ENCODE measurements at regions not wholly inside any gene's neighbourhood (a gene's known extent, or its start where the extent isn't known, plus 50 kb on each side); places are given as distances from the start of the nearest gene placed in this dataset.
"Not testable (repeated sequence)": the region's sequence is repeated elsewhere in the genome, so short reads cannot be mapped to it uniquely, and the experiment has no call there.

DNA sequence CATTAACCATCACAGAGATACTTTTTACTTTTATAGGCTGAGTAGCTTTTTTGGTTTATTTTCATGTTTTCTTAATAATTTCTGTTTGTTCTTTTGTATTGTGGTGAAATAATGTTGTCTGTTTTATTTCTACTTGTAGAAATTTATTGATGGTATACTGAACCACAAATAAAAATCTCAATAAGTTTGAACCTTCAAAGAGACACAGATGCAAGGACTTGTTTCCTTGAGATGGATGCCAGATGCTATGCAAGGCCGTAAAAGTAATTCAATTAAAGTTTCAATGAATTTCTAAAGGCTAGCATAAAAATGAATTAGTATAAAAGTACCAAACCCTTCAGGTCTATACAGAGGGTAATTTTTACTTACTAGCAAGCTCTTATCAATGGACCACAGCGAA is 873.5 kb downstream of the TTLL7 start:
- in situ Hi-C loops (cut with MboI; ENCODE audit: low pct_unique_long_range_greater_than_20kb, low sequenced_read_pairs, unreplicated experiment): no loop called here

DNA sequence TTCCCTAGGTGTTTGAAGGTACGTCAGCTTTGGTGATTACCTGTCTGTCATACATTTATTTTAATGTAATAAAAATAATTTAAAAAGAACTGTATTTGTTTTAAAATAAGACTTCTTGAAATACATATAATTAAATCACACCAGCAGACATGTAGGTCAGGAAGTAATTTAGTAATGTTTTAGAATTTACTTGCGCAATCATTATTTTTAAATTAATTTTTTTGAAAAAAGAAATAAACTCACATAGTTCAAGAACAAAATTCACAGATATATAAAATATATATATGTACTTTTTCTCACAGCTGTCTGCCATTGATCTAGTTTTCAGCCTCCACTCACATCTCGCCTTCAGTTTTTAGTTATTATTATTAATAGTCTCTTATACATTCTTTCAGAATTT is 875.9 kb downstream of the TTLL7 start:
- TF ChIP-seq, protein P1, sequence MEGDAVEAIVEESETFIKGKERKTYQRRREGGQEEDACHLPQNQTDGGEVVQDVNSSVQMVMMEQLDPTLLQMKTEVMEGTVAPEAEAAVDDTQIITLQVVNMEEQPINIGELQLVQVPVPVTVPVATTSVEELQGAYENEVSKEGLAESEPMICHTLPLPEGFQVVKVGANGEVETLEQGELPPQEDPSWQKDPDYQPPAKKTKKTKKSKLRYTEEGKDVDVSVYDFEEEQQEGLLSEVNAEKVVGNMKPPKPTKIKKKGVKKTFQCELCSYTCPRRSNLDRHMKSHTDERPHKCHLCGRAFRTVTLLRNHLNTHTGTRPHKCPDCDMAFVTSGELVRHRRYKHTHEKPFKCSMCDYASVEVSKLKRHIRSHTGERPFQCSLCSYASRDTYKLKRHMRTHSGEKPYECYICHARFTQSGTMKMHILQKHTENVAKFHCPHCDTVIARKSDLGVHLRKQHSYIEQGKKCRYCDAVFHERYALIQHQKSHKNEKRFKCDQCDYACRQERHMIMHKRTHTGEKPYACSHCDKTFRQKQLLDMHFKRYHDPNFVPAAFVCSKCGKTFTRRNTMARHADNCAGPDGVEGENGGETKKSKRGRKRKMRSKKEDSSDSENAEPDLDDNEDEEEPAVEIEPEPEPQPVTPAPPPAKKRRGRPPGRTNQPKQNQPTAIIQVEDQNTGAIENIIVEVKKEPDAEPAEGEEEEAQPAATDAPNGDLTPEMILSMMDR (IDR thresholded peaks at IDR 0.05; ENCODE audit: extremely low read depth, insufficient read depth, missing control alignments): no peak
- no peak for DNase-seq (ENCODE audit: low spot score)
- in situ Hi-C loops (cut with MboI; ENCODE audit: low pct_unique_long_range_greater_than_20kb, low sequenced_read_pairs, unreplicated experiment): no loop called here

More for the DNA sequence above, 873.5 kb downstream of the TTLL7 start:
- DNase-seq (ENCODE audit: low spot score): no peak
- TF ChIP-seq, protein P1 (IDR thresholded peaks at IDR 0.05; ENCODE audit: extremely low read depth, insufficient read depth, missing control alignments): no peak

DNA sequence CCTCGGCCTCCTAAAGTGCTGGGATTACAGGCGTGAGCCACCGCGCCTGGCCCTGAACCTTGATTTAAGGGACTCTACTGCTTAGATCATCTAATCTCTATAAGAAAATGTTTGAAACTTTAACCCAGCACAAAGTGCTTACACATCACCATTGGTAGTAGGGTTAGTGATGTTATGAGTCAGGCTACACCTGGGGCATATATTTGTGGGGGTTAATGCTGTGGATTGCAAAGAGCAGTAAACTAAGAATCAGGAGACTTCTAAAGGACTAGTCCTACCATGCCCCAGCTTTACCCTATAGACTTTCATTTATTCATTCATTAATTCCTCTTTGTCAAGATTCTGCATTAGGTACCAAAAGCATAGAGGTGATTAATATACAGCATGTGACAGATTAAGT is 880.5 kb downstream of the TTLL7 start:
- TF ChIP-seq, protein P1 (IDR thresholded peaks at IDR 0.05; ENCODE audit: extremely low read depth, insufficient read depth, missing control alignments): no peak
- in situ Hi-C loops (cut with MboI; ENCODE audit: low pct_unique_long_range_greater_than_20kb, low sequenced_read_pairs, unreplicated experiment): no loop called here
- DNase-seq (ENCODE audit: low spot score): no peak

DNA sequence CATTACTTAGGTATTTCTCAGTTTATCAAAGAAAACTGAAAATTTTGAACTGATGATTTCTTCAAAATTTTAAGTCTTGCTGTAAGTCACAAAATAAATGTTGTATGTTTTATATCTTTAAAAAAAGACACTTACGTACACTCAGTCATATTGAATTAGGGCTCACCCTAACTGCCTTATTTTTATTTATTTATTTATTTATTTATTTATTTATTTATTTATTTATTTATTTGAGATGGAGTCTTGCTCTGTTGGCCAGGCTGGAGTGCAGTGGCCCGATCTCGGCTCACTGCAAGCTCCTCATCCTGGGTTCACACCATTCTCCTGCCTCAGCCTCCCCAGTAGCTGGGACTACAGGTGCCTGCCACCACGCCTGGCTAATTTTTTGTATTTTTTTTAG is 881.9 kb downstream of the TTLL7 start:
- DNase-seq (ENCODE audit: low spot score); in situ Hi-C loops (cut with MboI; ENCODE audit: low pct_unique_long_range_greater_than_20kb, low sequenced_read_pairs, unreplicated experiment): not testable (repeated sequence)

DNA sequence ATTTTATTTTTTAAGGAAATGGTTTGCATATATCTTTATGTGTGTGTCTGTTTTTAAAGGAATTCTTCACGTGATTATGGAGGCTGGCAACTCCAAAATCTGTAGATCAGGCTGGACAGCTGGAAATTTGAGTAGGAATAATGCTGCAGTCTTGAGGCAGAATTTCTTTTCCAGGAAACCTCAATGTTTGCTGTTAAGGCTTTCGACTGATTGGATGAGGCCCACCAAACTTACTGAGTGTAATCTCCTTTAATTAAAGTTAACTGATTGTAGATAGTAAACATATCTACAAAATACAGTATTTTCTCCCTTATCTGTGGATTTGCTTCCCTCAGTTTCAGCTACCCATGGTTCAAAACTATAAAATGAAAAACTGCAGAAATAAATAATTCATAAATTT is 883.1 kb downstream of the TTLL7 start:
- in situ Hi-C loops (cut with MboI; ENCODE audit: low pct_unique_long_range_greater_than_20kb, low sequenced_read_pairs, unreplicated experiment): no loop called here
- TF ChIP-seq, protein P1 (IDR thresholded peaks at IDR 0.05; ENCODE audit: extremely low read depth, insufficient read depth, missing control alignments): no peak
- no peak for DNase-seq (ENCODE audit: low spot score)

DNA sequence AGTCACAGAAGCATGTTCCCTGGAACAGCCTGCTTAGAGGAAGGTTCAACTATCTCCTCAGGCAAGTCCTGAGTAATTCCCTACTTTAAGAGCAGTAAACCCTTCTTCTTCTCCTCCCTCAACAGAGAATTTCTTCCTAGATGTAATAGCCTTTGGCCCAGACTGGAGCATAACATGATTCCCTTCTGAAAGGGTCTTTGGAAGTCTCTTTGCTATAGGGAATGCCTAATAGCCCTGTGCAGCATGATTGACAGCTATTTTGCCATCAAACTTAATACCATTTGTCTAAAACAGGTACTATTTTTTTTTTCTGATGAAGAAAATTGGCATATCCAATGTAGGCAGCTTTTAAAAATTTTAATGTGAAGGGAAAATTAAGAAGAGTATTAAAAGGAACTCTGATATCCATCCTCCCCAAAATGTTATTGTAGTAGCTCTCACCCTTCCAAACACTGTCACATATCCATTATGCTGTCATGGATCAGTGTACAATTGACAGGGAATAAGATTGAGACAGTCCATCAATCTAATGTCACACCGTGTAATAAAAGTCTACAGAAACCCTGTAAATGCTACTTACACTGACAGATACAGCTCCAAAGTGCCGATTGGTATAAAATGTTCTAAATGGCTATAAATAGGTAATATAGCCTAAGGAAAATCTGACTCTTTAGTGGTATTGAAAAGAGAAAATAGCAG is 884.6 kb downstream of the TTLL7 start:
- in situ Hi-C loops (cut with MboI; ENCODE audit: low pct_unique_long_range_greater_than_20kb, low sequenced_read_pairs, unreplicated experiment): no loop called here
- TF ChIP-seq, protein P1 (IDR thresholded peaks at IDR 0.05; ENCODE audit: extremely low read depth, insufficient read depth, missing control alignments): no peak
- no peak for DNase-seq (ENCODE audit: low spot score)

DNA sequence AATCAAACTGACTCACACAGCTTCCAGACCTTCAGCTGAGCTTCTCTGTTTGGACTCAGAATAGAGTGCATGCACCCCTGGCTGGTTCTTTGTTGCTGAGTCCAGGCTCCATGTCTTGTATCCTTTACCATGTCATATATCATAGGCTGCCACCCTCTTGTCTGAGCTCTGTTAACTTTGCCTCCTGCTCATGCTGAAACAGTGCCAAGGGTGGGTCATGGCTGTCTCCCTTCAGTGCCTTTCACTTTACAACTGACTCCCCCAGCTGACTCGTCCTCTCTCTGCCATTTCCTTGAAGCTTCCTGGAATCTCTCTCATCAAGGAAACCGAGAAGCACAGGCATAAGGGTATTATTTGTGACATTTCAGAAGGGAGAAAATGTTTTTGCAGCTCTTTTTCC is 885.3 kb downstream of the TTLL7 start:
- in situ Hi-C loops (cut with MboI; ENCODE audit: low pct_unique_long_range_greater_than_20kb, low sequenced_read_pairs, unreplicated experiment): no loop called here
- TF ChIP-seq, protein P1 (IDR thresholded peaks at IDR 0.05; ENCODE audit: extremely low read depth, insufficient read depth, missing control alignments): no peak
- DNase-seq (ENCODE audit: low spot score): no peak

Measured in GM13977 (cell line).